Heart left ventricle (tissue), 13 donors: ENCODE measurements at regions not wholly inside any gene's neighbourhood (a gene's known extent, or its start where the extent isn't known, plus 50 kb on each side); places are given as distances from the start of the nearest gene placed in this dataset.

Experiments used
- POLR2A ChIP-seq, 2 donors: fragments of 450-650 bp; IDR thresholded peaks; one replicate each; pipeline ENCODE4 v1.6.1; 2017; ENCODE audit warnings: antibody characterized with exemption in 2 of 2, mild to moderate bottlenecking in 2 of 2, moderate library complexity in 2 of 2
- TF ChIP-seq, protein P1 (sequence below), 12 donors: fragments of 200-600 bp; sonication (generic) in 4 of 12; IDR thresholded peaks; one replicate each; pipeline versions ENCODE4 v1.5.0 to v1.8.0; 2018 to 2022; ENCODE audit warnings: antibody characterized with exemption in 12 of 12, mild to moderate bottlenecking in 5 of 12
- donor health status: ischemic (EF 13 %, LVEDD 7.1; RV severe dilation, severe dysfunction).
- donor health status: DM: no; HTN: yes; CAD: no.
- donor health status: DM: no; HTN: no; CAD: no.
- donor health status: ischemic (EF 25% LVEDD 6.9; RV normal size, moderate dysfunction).
- donor health status: ischemic (EF 25% LVEDD 5.7; RV mildly dilated, moderate dysfunction).
- donor health status: ischemic (EF 35%, LVEDD 5.7; RV mildly dilated, moderate dysfunction).
- donor health status: nonischemic (EF 11% LVEDD 7.7; RV severe dilation, severe dysfunction).
- donor health status: DM: yes; HTN: yes; CAD: no.
- donor health status: PGD.
- donor health status: ischemic (EF 29% LVEDD 5.4; RV normal size, mild dysfunction).
- donor health status: nonischemic (EF 23%, LVEDD 6.1; RV moderate dilation, normal function).

DNA sequence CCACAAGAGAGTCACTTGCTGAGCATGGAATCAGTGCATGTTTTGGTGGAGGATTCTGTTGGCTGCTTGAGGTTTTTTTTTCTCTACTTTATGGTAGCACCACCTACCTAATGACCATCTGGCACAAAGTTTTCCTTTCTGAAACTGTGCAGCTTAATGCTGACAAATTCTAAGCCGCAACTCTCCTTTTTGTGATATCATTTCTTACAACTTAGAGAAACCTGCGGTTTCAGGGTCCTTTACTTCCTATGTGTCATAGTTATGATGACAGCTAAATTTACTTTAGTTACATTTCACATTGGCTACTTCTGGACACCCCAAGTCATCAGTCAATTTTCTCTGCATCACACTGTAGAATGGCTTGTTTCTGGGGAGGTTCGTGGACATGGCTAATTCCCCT, 115.4 kb upstream of the TMTC4 start:
- TF ChIP-seq, protein P1, sequence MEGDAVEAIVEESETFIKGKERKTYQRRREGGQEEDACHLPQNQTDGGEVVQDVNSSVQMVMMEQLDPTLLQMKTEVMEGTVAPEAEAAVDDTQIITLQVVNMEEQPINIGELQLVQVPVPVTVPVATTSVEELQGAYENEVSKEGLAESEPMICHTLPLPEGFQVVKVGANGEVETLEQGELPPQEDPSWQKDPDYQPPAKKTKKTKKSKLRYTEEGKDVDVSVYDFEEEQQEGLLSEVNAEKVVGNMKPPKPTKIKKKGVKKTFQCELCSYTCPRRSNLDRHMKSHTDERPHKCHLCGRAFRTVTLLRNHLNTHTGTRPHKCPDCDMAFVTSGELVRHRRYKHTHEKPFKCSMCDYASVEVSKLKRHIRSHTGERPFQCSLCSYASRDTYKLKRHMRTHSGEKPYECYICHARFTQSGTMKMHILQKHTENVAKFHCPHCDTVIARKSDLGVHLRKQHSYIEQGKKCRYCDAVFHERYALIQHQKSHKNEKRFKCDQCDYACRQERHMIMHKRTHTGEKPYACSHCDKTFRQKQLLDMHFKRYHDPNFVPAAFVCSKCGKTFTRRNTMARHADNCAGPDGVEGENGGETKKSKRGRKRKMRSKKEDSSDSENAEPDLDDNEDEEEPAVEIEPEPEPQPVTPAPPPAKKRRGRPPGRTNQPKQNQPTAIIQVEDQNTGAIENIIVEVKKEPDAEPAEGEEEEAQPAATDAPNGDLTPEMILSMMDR (IDR thresholded peaks at IDR 0.05), result no peak
- no peak for TF ChIP-seq POLR2A (IDR thresholded peaks at IDR 0.05)
